HT-29 (cell line): ENCODE measurements at regions not wholly inside any gene's neighbourhood (a gene's known extent, or its start where the extent isn't known, plus 50 kb on each side); places are given as distances from the start of the nearest gene placed in this dataset.

ENCODE experiments used
- DNase-seq: peaks from one replicate; pipeline ENCODE4 v3.0.0-alpha.2; 2015; ENCODE audit warnings: low spot score

DNA sequence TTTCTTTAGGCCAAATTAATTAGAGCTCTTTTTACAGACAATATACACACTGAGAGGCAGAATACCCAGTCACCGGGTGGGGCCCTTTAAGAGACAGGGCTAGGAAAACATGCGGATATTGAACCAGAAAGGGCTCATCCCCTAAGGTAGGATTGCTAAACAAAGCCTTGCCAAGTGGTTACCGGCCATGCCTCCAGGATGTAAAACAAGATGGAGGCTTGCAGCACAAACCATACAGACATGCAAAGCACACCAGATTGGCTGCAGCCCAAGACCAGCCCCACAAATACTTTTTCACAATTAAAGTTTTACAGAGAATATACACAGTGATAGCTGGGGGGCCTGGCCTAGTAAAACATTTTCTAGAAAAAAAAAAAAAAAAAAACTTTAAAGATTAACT lies 210.0 kb downstream of the KLHL4 start:
- no peak for DNase-seq

DNA sequence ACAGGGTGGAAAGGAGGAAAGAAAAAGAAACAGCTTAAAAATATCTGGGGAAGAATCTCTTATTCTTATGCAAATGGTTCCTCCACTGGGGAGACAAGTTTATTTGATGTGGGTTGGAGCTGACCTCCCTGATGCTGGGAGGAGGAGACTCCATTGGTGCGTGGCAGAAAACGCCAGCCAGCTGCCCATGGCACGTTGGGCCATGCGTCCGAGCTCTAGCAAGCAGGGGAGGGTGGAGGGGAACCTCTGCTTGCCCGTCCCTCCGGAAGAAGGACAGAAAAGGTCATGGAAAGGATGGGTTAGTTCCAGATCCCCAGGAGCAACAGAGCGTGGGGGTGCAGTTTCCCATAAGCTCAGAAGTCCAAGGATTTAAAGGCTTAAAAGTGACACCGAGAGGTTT lies 210.4 kb downstream of the KLHL4 start:
- no peak for DNase-seq

DNA sequence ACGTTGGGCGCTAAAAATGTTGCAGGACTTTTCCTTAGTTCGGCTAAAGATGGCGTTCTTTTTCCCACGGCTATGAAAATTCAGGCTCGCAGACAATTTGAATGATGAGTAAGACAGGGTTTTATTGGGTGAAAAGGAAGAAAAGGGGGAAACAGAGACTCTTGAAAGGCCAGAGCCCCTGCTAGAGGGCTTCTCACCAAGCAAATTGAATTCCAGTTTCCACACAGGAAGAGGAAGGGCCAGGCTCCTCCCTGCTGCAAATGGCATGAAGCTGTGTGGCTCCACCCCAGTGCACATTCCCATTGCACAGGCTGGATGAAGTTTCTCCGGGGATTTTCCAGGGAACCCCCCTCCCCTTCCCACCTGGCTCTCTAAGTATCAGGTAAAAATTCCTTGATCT lies 210.9 kb downstream of the KLHL4 start:
- no peak for DNase-seq

- DNase-seq = peak; percentile 15
Observed at GRCh38 chrX:87732133-87732532, 214.5 kb downstream of the KLHL4 start.

- no peak for DNase-seq
Observed at GRCh38 chrX:87736576-87736975, 219.0 kb downstream of the KLHL4 start.

DNA sequence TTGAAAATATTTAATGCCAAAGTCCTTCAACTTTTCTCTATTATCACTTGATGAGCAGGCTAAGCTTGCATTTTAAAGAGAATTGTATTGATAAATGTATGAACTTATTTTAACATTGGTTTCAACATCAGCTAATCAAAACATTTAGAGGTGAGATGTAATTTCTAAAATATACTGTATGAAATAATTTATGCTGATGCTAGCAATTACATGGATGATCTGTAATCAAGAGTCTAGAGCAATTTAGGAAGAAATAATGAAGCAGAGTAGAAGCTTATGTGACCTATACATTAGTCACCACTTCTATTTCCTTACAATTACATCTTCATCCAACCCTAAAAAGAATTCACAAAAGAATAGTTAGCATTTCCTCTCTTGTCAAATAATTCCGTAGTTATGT lies 226.8 kb downstream of the KLHL4 start:
- DNase-seq = no peak

DNA sequence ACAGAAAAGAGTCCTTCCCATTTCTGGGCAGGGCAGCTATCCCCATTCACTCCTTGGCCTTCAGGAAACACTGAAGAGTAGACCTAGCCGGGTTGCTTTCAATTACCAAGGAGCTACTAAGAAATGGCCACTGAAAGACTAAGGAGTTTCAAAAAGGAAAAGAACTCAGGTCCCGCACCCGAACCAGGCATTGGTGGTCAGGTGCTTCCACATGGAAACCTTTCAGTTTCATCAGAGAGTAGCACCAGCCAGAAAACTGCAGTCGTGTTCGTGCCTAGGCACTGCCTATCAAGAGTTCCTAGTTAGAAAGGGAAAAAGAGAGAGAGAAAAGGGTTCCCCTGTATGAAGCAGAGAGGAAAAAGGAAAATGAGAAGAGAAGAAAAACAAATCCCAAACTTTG lies 237.9 kb downstream of the KLHL4 start:
- DNase-seq = no peak

DNA sequence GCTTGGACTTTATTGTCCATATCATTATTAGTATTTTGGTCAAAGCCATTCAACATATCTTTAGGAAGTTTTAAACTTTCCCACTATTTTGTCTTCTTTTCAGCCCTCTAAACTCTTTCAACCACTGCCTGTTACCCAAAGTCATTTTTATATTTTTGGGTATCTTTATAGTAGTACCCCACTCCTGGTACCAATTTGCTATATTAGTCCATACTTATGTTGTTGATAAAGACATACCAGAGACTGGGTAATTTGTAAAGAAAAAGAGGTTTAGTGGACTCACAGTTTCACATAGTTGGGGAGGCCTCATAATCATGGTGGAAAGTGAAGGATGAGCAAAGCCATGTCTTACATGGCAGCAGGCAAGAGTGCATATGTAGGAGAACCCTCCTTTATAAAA lies 271.4 kb downstream of the KLHL4 start:
- no peak for DNase-seq

DNA sequence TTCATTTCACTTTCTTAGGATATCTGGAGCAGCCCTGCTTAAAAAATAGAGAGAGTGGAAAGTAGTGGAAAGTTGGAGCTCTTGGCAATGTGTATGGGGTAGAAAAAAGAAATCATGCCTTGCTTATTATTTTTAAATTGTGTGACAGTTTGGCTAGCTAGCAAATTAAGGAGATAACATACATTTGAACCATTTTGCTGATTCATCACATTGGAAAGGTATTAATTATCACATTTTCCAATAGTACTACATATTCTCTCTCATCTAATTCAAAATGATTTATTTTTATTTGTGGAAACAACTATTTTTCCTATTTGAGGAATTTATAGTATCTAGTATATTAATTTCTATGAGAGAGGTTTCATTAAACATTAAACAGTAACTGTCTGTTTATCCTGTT lies 280.4 kb downstream of the KLHL4 start:
- no peak for DNase-seq

- no peak for DNase-seq
Observed at GRCh38 chrX:87805829-87806490, 288.4 kb downstream of the KLHL4 start.

DNA sequence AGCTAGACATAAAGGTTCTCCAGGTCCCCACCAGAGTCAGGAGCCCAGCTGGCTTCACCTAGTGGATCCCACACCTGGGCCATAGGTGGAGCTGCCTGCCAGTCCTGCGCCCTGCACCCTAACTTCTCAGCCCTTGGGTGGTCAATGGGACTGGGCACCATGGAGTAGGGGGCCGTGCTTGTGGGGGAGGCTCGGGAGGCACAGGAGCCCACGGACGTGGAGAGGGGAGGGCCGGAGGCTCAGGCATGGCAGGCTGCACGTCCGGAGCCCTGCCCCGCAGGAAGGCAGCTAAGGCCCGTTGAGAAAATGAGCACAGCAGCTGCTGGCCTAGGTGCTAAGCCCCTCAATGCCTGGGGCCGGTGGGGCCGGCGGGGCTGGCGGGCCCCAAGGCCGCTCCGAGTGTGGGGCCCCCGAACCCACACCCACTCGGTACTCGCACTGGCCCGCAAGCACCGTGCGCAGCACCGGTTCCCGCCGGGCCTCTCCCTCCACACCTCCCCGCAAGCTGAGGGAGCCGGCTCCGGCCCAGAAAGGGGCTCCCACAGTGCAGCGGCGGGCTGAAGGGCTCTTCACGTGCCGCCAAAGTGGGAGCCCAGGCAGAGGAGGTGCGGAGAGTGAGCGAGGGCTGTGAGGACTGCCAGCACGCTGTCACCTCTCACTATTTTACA lies 291.1 kb downstream of the KLHL4 start:
- DNase-seq = no peak

DNA sequence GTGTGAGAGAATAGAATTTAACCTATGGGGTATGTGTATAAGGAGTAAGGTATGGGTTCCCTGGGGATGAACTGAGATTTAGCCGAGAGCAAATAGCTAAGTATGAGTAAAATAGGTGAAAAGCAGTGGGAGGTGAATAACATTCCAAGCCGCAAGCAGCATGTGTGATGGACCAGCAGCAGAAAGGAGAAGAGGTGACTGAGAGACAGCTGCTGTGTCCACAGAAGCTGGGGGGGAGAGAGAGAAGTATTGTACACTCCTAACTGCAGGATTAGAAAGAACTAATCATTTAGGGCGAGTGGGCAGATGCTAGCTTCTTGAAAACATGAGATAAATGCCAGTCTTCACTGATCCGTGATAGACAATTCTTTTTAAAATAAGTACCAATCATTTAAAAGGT lies 296.0 kb downstream of the KLHL4 start:
- no peak for DNase-seq

GRCh38 chrX:87846956-87847355 lies 329.4 kb downstream of the KLHL4 start:
- no peak for DNase-seq

DNA sequence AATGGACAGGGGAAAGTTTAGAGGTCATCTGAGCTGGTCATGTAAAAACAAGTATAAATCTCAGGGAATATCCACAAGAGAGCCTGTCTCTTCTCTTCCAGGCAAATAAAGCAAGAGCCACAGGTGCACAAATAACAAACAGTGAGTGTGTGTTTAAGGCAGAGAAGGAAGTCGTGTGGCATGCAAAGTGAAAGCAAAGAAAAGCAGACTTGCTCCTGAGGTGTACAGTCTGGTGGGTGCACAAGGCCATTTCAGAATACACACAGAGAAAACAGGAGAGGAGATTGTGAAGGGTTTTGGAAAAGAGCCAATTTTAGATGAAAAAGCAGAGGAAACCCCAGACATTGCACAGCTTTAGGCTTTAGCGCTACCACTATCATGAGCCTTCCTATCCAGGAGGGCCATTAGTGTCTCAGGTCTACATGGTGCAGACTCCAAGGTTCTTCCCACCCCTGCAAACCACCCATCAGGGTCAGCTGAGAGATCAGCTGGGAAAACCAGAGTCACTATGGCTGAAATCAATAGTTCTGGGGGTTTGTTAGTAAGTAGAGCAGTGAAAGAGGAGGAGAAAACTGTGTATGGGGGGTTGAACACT lies 355.8 kb downstream of the KLHL4 start:
- DNase-seq = no peak

- no peak for DNase-seq
Observed at GRCh38 chrX:87874043-87874442, 356.4 kb downstream of the KLHL4 start.

- DNase-seq = no peak
Observed at GRCh38 chrX:87878926-87879325, 361.3 kb downstream of the KLHL4 start.

DNA sequence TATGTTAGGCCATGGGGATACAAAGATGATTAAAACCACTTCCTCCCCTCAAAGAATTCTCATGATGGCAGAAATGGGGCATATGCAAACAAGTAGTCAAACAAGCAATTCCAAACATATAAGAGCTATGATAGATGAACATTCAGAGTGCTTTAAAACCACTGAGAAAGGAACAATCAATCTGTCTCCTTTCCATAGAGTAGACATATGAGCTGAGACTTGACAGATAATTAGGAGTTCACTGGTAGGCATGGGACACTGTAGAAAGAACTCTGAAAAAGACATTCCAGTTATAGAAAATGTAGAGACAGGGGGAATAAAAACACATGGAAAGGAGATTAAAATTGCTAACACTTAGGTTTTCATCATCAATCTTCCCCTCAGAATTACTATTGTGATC lies 372.8 kb downstream of the KLHL4 start:
- no peak for DNase-seq

DNA sequence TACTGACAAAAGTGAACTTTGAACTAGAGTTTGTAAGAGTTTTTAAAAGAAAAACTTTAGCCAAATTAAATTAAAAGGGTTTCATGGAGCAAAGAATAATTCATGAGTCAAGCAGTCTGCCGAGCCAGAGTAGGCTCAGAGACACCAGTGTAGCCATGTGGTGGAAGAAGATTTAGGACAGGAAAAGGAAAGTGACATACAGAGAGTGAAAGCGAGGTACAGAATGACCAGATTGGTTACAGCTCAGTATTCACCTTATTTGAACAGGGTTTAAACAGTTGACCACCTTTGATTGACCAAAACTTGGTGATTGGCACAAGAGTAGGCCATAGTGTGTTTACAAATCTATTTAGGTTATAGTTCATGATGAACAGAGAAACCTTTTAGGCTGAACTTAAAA lies 377.8 kb downstream of the KLHL4 start:
- no peak for DNase-seq

DNA sequence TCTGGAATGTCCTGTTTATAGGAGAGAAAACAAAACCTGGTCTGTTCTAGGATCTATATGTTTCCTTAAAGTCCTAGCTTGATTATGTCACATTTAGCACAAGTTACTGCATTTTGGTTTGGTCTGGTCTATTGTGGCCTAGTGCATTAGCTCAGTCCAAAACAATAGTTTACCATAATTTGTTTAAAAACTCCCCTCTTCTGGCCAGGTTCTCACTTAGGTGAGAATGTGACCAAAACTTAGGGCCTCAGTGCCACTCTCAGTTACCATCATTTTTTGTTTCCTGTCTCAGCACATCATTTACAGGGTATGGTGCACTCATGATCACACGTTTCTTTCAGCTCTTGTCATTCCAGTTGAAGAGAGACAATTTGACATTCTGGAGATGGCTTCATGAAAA lies 378.5 kb downstream of the KLHL4 start:
- no peak for DNase-seq

DNA sequence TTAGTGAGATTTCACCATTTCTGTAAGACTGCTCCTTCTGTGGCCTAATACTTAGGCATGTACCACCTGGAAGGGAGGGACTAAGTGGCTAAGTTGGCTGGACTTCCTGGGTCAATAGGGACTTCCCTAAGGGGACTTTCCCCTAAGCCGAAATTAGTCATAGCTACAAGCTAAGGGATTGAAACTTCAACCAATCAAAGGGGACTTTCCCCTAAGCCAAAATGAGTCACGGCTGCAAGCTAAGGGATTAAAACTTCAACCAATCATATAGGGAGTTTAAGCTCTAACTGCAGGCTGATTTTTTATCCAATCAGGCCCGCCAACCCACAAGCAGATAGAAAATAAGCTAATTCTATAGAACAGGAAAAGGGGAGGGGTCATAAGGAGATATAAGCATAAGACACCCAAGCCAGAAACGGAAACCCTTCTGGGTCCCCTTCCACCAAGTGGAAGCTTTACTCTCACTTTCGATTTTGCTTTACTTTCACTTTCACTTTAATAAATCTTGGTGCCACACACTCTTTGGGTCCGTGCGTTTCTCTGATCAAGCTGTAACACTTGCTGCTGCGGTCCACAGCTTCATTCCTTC lies 382.8 kb downstream of the KLHL4 start:
- DNase-seq = no peak

- DNase-seq = no peak
Observed at GRCh38 chrX:87901060-87901459, 383.5 kb downstream of the KLHL4 start.

GRCh38 chrX:87914726-87915125 lies 397.1 kb downstream of the KLHL4 start:
- no peak for DNase-seq

GRCh38 chrX:87924619-87925018 lies 407.0 kb downstream of the KLHL4 start:
- DNase-seq = no peak
